ENCODE measurements at regions not wholly inside any gene's neighbourhood (a gene's known extent, or its start where the extent isn't known, plus 50 kb on each side); places are given as distances from the start of the nearest gene placed in this dataset.

DNA sequence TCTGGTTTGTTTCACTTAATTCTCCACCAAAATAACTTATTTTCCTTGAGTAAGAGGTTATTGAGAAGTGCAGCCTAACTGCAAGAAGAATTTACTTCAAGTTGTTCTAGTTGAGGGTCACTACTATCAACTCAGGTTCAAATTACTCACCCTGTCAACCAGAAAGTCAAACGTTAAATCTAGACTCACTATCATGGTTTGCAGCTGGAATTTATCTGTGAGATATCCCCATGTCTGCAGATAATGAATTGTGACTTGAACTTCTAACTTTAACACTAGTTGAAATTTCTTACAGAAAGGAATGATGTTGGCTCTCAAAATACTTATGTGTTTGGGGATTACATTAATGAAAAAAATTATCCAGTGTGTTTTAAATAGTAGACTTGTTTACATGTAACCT, 1145.7 kb upstream of the NXPH2 start:
- DNase-seq: no peak

DNA sequence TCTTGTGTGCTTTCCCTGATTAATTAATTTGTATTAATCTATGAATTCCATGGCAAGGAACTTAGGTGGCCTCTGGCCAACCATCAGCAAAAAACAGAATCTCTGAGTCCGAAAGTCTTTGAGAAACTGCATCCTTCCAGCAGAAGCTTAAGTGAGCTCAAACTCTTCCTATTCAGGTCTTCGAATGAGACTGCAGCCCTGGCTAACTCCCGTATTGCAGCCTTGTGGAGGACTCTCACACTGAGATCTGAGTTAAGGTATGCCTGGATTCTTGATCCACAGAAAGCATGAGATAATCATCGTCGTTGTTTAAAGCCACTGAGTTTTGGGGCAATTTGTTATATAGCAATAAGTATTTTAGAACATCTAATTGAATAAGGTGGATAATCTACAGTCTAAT, 1143.9 kb upstream of the NXPH2 start:
- DNase-seq: no peak

DNA sequence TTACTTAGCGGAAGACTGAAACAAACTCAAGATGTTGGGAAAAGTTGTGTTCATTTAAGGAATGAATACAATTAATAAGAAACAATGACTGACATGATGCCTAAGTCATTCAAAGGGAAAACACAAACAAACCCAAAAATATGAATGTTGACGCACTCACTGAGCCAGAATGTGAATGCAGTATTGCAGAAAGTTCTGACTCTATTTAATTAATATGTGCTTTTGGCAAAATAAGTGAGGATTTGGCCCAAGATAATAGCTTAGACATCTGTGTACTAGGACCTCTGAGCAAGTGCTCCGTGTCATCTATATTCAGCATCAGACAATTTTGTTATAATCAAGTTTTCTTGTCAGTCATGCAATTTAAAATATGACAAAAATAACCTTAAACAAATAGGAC, 1138.8 kb upstream of the NXPH2 start:
- DNase-seq: no peak

DNA sequence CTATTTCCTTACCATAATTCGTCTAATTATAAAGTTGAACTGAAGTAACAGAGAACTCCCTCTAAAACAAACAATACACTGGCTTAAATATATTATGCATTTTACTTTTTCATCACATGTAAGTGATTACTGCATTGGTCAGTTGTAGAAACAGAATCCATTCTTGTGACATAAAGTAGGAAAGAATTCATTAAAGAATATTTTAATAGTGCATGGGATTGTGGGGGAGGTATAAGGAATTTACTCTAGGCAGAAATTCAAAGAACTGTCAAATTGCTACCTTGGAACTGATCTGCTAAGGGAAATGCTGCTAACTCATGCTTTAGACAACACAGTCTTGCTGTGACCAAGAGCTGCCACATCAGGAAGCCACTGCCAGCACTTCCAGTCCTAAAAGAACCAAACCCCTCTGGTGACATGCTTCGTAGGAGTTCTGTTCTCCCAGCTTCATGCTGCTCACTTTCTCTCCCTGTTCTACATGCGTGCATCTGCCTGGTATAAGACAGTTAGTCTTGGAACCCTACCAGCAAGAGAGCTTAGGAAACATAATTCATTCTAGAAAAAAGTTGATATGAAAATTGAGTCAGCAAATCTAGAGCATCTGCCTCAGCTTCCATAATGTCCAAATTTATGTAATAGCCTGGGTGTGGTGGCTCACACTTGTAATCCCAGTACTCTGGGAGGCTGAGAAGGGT, 1137.6 kb upstream of the NXPH2 start:
- no peak for DNase-seq

DNA sequence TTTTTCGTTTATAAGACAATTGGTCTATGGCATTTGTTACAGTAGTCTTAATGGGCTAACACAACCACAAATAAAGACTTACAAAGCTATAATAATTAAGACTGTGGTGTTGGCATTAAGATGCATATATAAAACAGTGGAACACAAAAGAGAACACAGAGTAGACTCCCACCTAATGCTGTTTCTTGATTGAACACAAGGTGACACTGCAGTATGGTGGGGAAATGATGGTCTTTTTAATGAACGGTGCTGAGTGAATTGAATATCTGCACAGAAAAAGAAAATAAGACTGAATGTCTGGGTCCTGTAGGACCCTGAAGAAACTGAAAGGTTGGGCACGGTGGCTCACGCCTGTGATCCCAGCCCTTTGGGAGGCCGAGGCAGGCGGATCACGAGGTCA, 1136.6 kb upstream of the NXPH2 start:
- no peak for DNase-seq

DNA sequence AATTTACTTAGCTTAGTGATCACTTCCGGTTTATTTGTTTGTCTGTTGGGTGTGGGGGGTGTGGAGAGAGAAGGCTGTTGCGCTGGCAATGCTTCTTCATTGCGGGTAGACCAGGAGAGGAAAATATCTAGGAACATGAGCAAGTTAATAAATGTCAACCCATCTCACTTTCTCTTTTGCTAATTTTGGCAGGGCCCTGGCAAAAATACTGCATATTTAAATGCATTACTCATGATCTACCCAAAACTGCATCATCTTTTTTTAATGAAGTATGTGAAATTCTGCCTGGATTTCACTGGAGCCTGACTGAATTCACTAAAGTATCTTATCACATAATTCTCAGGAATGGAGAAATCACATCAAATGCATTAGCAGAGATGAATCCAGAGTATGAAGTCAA, 1131.0 kb upstream of the NXPH2 start:
- DNase-seq: no peak

DNA sequence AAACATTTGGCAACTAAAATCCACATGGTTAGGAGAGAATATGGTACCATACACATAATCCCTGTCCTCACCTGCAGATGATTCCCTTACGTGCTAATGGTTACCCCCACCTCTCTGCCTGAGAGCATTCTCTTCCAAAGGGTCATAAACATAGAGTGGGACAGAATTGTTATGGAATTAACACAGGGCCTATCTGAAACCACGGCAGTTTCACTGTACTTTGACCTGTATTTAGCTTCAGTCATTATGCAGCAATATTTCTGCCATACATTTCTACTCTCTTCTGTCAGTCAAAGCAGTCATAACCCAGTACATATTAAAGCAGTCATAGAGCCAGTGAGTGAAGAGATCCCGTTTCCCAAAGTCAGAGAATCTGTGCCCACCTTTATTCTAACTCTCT, 1128.9 kb upstream of the NXPH2 start:
- DNase-seq: no peak

DNA sequence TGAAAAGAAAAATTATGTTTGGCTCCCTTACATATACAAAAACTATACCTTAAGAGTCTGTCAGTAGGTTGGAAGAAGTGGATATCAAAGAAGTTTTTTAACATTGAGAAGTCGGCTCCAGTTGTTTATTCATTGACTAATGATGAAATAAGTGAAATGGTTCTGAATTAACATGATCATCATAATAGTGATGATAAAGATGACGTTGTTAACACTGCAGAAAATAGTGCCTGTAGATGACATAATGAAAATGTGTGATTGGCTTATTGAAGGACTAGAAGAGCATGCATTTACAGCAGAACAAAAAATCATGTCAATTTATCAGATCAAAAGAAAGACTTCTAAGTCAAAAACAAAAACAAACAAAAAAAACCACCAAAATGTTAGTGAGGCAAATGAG, 1125.4 kb upstream of the NXPH2 start:
- DNase-seq: no peak

DNA sequence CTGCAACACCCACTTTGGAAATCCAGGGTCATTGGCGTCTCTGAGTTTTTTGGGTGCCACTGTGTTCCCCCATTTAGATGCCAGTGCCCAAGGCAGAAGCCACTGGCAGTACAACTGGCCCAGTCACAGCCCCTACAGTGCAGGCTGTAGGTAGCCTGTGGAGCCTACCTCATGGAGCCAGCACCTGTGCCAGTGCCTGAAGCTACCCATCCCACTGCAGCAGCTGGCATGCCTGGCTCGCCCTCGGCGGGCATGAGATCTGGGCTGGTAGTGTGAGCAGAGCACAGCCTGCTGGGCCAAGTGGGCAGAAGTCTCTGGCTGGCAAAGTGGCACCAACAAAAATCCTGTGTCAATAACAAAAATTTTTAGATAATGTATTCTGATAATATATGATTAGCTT, 1111.4 kb upstream of the NXPH2 start:
- no peak for DNase-seq

DNA sequence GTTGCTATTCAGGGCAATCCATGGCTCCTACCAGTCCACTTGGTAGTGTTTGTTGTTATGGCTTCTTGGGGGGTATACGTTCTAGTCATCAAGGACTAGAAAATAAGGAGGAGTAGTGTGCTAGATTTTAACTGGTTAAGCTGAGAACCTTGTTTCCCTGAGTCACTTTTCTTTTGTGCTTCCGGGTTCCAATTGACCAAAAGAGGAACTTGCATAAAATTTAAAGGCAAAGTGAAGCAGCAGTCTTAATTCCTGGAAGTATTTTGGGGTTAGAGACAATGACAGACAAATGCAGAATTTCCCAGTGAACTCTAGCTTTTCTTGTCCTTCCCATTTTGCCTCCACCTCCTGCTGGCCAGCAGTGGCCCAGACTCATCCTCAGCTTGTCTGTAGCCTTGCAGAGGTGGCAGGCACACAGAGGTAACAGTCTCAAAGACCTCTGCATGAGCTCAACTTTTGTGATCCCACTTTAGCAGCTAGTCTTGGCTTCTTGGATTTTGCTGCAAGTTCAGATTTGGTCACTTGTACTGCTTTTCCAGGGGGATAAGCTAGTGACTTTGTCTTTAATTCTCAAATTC, 1105.8 kb upstream of the NXPH2 start:
- DNase-seq: no peak

DNA sequence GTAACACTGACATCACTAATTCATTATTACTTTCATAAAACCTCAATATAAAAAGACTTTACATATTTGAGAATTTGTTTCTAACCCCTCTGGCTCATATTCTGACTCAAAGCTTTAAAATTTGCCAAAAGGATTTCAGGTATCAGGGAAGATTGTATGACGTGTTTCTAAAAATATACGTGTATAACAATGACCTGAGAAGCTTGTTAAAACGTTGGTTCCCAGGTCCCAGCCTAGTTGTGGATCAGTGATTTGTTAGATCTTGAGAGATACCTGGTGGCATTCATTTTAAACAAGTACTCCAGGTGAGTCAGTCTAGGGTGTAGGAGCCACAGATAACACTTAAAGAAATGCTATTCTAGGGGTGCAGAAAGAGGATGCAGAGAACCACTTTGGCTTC, 1096.8 kb upstream of the NXPH2 start:
- DNase-seq: no peak

DNA sequence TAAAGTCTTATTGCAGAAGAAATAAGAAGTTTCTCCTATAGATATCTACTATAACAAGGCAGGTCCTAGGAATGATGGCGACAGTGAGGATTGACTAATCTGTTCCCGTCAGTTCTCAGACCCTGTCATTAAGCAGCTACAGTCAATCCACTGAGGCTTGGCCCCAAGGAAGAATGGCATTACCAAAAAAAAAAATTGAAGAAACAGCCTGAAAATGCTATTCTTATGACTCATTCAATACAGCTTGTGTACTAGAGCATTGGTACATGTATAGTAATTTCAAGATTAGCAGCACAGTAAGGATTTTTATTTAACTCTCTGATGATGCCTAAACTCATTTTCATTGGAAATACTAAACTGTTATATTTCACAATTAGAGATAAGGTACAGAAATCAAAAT, 1096.1 kb upstream of the NXPH2 start:
- DNase-seq: no peak

DNA sequence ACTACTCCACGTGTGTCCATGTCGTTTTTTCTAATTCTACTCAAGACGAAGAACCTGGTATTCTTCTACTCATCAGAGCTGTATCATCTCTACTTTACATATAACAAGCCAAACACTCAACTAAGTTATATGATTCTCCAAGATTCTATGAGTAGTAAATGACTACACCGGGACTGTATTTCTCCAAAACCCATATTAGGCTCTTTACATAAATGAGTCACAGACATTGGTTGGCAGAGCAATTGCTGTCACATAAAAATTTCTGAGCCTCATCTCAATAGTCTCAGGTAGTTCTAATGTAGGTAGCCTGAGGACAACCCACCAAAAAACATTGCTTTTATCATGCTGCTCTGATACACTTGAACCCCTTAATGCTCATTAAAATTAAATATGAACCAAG, 1092.3 kb upstream of the NXPH2 start:
- DNase-seq: no peak

DNA sequence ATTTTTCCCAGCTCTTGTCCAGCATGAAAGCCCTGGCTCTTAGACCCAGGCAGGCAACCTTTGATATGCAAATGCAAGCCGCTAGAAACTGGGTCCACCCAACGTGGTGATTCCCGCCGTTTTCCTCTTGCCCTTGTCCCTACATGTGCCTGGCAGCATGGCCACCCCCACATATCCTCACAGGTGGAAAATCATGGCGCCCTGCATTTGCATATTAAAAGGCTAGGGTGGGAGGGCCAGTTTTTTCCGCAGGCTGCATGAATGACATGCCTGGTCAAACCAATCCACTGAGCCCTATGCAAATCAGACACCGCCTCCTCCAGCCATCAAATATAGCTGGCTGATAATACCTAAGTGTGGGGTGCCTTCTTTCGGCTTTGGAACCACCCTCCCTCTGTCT, 1091.8 kb upstream of the NXPH2 start:
- DNase-seq: no peak

DNA sequence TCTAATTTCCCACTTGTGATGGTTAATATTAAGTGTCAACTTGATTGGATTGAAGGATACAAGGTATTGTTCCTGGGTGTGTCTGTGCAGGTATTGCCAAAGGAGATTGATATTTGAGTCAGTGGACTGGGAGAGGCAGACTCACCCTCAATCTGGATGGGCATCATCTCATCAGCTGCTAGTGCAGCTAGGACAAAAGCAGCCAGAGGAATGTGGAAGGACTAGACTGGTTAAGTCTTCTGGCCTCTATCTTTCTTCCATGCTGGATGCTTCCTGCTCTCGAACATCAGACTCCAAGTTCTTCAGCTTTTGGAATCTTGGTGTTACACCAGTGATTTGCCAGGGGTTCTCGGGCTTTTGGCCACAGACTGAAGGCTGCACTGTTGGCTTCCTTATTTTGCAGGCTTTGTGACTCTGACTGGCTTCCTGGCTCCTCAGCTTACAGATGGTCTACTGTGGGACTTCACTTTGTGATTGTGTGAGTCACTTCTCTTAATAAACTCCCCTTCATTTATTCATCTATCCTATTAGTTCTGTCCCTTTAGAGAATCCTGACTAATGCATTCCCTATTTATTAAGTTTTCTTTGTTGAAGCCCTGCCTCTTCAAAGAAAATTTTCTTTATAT, 1087.5 kb upstream of the NXPH2 start:
- DNase-seq: no peak

DNA sequence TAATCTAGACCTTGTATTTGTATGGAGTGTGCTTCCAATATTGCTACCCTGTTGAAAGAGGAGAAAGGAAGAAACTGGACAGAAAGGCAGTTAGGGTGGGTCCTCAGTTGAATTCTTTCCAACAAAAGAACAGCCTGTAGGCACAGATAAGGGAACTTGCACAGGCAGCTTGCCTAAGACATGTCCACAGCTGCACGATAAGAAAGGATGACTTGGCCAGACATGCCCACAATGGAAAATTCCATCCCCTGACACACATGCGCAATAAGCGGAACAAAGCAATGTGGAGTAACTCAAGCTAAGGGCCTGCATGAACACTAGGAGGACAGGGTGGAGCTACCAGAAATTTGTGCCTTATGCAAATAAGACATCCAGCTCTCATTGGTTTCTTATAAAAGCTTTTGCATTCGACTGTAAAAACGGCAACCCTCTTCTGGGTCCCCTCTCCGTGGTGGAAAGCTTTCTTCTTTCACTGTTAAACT, 1084.7 kb upstream of the NXPH2 start:
- no peak for DNase-seq

DNA sequence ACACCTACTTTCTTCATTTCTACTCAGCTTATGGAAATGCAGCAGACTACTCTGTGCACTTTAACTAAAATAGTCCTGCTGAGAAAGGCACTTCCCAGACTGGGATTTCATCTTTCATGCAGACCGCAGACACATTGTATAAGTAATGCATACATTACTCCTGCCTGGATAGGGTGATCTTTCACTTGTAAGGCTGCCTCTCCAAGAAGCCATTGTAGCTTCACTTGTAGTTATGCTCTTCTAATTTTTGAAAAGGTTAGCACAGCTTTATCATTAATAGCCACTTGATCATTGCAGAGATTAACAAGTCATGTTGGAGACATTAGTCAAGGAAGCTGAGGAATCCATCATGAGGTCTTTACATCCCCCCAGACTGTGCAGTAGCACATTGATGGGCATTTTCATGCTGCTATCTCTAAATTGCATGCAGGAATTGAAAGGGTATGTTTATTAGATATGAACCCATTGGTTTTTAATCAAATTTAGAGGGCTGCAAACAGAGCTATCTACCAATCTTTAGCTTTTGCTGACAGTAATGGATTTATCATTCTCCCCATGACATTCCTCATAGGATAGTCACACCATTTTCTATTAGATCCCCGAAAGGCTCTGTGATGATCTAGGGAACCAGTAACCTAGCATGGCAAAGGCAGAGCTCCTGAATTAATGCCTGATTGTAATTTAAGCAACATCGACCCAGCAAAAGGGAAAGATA, 1074.7 kb upstream of the NXPH2 start:
- no peak for DNase-seq

DNA sequence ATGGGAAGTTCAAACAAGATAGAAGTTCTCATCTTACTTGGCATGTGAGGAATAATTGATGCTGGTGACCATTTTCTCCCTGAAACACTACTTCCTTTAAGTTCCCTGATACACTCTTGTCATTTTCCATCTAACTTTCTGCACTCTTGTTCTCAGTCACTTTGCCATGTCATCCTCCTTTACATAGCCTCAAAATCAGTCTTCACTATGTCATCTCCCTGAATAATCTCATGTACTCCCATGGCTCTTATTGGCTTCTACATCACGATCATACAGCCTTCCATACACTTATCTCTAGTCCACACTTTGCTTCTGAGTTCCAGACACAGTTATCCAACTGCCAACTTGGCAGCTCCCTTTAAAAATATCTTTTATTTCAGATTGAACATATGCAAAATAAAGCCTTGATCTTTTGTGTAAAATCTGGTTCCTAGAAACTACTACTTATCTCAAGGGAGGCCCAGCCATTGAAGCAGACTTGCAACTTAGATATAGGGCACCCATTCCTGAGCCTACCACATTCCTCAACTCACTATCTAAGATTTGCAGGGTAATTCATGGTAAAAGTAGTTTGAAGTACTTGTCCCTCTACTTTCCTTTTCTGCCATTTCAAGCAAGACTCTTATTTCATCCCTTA, 1070.2 kb upstream of the NXPH2 start:
- no peak for DNase-seq

DNA sequence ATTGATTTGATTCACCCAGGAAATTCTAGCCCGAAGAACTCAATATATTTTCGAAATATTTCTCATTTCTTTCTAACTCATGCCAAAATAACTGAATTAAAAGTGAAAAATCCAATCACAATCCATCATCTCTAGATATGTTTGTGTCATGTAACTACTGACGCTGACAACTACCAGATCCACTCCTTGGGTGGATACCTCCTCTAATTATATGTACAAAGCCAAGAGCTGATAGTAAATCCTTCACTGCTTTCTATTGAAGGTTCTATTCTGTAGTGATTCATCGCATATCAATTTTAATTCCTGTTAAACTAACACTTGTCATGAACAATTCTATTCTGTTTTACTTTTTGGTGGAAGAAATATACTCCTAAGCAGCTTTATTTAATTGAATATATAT, 1056.6 kb upstream of the NXPH2 start:
- DNase-seq: no peak

DNA sequence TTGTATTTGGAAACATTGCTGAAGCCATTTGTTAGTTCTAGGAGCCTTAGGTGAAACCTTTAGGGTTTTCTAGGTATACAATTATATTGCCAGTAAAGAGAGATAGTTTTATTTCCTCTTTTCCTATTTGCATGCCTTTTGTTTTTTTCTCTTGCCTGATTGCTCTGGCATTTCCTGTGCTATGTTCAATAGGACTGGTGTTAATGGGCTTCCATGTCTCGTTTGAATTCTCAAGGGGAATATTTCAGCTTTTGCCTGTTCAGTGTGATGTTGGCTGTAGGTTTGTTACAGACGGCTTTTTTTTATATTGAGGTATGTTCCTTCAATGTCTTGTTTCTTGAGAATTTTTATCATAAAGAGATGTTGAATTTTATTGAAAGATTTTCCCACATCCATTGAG, 1054.9 kb upstream of the NXPH2 start:
- no peak for DNase-seq

DNA sequence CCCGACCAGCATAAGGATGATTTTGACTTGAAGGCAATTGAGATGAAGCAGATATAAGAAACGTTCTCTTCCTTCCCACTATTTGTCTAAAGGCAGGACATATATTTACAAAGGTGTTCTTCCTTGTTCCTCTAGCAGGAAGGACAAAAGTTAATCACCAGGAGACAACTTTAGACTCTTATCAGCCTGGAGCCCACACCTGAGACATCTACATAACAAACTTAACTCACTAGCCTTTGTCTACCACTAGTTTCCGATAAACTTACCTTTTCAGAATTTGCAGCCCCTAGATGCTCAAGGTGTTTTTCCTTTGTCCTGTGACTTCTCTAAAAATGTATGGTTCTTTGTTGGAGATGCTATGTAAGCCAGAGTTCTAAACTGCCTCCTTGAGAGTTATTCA, 1047.8 kb upstream of the NXPH2 start:
- no peak for DNase-seq

DNA sequence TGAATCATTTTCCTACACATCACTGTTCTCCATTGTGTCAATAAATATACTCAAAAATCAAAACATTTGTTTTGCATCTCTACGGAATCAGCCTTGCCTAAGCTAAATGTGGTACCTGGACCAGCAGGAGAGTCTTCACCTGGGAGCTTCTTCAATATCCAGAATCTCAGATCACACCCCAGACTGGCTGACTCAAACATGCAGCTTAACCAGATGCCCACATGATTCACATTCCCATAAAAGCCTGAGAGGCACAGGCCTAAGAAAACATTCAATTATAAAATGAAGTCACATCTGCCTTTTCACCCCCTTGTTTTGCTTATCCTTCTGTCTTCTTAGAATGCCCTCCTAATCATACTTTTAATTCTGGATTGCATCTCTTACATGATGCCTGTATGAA, 1045.5 kb upstream of the NXPH2 start:
- DNase-seq: no peak

DNA sequence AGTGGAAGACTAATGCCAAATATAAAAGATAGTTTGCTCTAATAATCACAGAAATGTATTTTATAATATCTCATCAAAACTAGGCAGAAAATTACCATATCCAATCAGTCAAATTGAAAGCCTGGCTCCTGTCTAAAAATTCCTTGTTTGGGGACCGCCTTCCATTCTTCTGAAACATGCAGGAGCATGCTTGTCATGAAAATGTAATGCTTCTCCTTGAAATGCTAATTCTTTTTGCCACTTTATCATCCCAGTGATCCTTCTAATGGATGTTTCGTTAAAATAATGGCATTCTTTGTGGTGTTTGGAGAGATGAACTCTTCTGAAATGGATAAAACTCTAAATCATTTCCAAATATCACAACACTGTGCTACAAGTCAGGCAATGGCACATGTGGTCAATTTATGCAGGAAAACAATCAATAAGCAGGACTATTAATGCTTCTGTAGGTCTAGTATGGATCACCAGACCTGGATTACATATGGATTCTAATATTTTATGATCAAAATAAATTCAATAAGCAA, 1039.1 kb upstream of the NXPH2 start:
- DNase-seq: no peak

All from COR-L47 (cell line).